ENCODE measurements at regions not wholly inside any gene's neighbourhood (a gene's known extent, or its start where the extent isn't known, plus 50 kb on each side); places are given as distances from the start of the nearest gene placed in this dataset.

- TF ChIP-seq CTCF (IDR thresholded peaks at IDR 0.05) (no peak), SP1 (CRISPR knock-in tag; conservative IDR thresholded peaks at IDR 0.05) (no peak), TEAD1 (CRISPR knock-in tag; IDR thresholded peaks at IDR 0.05) (no peak), ELF4 (CRISPR knock-in tag; IDR thresholded peaks at IDR 0.05; ENCODE audit: low read depth) (no peak), ZBTB43 (CRISPR knock-in tag; IDR thresholded peaks at IDR 0.05) (no peak), TCF7 (CRISPR knock-in tag; IDR thresholded peaks at IDR 0.05; ENCODE audit: low read depth) (no peak), USF2 (CRISPR knock-in tag; IDR thresholded peaks at IDR 0.05) (no peak)
Observed at GRCh38 chr2:223542501-223542900, 59.7 kb downstream of the SCG2 start.
